Suprapubic skin (tissue), 4 donors: ENCODE measurements at regions not wholly inside any gene's neighbourhood (a gene's known extent, or its start where the extent isn't known, plus 50 kb on each side); places are given as distances from the start of the nearest gene placed in this dataset.

Experiments
- DNase-seq, 2 donors: peaks; one replicate each; pipeline ENCODE4 v3.0.0-alpha.2; 2019; ENCODE audit warnings: low spot score in 2 of 2
- H3K27ac ChIP-seq: fragments of 200-600 bp; sonication (generic); one replicate; pipeline ENCODE4 v1.5.1; 2019
- H3K27me3 ChIP-seq: fragments of 200-600 bp; sonication (generic); one replicate; pipeline ENCODE4 v1.5.1; 2019
- H3K36me3 ChIP-seq: fragments of 200-600 bp; sonication (generic); one replicate; pipeline ENCODE4 v1.5.1; 2019
- H3K4me1 ChIP-seq: fragments of 200-600 bp; sonication (generic); one replicate; pipeline ENCODE4 v1.5.1; 2019
- H3K4me3 ChIP-seq: fragments of 200-600 bp; sonication (generic); one replicate; pipeline ENCODE4 v1.5.1; 2019; ENCODE audit warnings: mild to moderate bottlenecking
- H3K9me3 ChIP-seq: fragments of 200-600 bp; sonication (generic); one replicate; pipeline ENCODE4 v1.5.1; 2019
- EP300 ChIP-seq: sonication (generic); formaldehyde crosslinking; IDR thresholded peaks from one replicate; pipeline ENCODE4 v1.6.1; 2017; ENCODE audit warnings: antibody characterized with exemption
- POLR2A ChIP-seq, 2 donors: fragments of 450-650 bp; IDR thresholded peaks; one replicate each; pipeline ENCODE4 v1.6.1; 2017; ENCODE audit warnings: antibody characterized with exemption in 2 of 2, mild to moderate bottlenecking in 2 of 2, moderate library complexity in 2 of 2
- POLR2AphosphoS5 ChIP-seq, 3 donors: sonication (generic); formaldehyde crosslinking; IDR thresholded peaks; one replicate each; pipeline ENCODE4 v1.6.1; 2017; ENCODE audit warnings: antibody characterized with exemption in 3 of 3
- WGBS: methylation state at CpG from one replicate; pipeline ENCODE4 v1.1.5; 2018; 5-methylcytosine and 5-hydroxymethylcytosine counted together
- TF ChIP-seq, protein P1 (sequence below), 2 donors: fragments of 200-600 bp in 1 of 2; fragments of 450-650 bp in 1 of 2; sonication (generic) in 1 of 2; IDR thresholded peaks; one replicate each; pipeline ENCODE4 v1.5.1; 2016 to 2019; ENCODE audit warnings: antibody characterized with exemption in 2 of 2, mild to moderate bottlenecking in 1 of 2, moderate library complexity in 1 of 2

DNA sequence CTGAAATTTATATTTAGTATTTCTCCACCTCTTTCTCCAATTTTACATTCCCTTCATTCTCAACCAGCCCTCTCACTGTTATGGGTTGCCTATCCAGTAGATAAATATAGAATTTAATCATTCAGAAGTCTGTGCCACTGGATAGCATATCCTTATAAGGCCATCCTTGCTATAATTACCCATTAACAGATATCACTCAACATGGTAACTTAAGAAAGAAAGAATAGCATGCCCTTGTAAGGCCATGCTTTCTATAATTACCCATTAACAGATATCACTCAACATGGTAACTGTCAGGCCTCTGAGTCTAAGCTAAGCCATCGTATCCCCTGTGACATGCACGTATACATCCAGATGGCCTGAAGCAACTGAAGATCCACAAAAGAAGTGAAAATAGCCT lies 1137.4 kb upstream of the FAM98A start:
- no peak overlapping the region for H3K4me3 ChIP-seq
- 67% methylated on average over 2 of the region's 2 CpGs for WGBS
- TF ChIP-seq POLR2AphosphoS5 (IDR thresholded peaks at IDR 0.05) (no peak), POLR2A (IDR thresholded peaks at IDR 0.05) (no peak), EP300 (no peak)
- TF ChIP-seq, protein P1, sequence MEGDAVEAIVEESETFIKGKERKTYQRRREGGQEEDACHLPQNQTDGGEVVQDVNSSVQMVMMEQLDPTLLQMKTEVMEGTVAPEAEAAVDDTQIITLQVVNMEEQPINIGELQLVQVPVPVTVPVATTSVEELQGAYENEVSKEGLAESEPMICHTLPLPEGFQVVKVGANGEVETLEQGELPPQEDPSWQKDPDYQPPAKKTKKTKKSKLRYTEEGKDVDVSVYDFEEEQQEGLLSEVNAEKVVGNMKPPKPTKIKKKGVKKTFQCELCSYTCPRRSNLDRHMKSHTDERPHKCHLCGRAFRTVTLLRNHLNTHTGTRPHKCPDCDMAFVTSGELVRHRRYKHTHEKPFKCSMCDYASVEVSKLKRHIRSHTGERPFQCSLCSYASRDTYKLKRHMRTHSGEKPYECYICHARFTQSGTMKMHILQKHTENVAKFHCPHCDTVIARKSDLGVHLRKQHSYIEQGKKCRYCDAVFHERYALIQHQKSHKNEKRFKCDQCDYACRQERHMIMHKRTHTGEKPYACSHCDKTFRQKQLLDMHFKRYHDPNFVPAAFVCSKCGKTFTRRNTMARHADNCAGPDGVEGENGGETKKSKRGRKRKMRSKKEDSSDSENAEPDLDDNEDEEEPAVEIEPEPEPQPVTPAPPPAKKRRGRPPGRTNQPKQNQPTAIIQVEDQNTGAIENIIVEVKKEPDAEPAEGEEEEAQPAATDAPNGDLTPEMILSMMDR (IDR thresholded peaks at IDR 0.05), result no peak

DNA sequence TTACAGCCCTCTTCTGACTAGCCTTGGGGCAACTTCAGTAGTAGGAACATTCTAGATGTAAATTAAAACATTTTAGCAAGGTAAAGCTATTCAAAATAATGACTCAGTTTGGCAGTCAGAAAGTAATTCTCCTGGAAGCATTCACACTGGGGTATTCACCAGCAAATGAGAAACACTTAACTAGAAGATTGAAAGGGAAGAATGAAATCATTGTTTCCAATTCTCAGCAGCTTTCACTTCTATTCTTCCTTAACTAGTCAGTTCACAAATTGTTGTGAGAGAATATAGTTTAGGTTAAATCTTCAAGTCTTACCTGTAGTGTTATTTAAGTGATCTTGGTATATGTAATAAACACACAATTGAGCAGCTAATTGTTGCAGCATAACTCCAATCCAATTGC lies 1135.6 kb upstream of the FAM98A start:
- no peaks in the 10 kb centered on the region for H3K36me3 ChIP-seq
- no peak for DNase-seq
- H3K27me3 ChIP-seq, result no peaks in the 10 kb centered on the region
- no peak overlapping the region for H3K4me3 ChIP-seq
- H3K27ac ChIP-seq, result no peak overlapping the region
- TF ChIP-seq, protein P1 (IDR thresholded peaks at IDR 0.05), result no peak
- TF ChIP-seq POLR2A (IDR thresholded peaks at IDR 0.05) (no peak), POLR2AphosphoS5 (IDR thresholded peaks at IDR 0.05) (no peak), EP300 (no peak)
- H3K4me1 ChIP-seq, result no peaks in the 10 kb centered on the region
- no peaks in the 10 kb centered on the region for H3K9me3 ChIP-seq

More for the DNA sequence above, 1137.4 kb upstream of the FAM98A start:
- Histone ChIP-seq H3K36me3 (no peaks in the 10 kb centered on the region), H3K27ac (no peak overlapping the region), H3K9me3 (no peaks in the 10 kb centered on the region), H3K4me1 (no peaks in the 10 kb centered on the region), H3K27me3 (no peaks in the 10 kb centered on the region)
- DNase-seq, result no peak

DNA sequence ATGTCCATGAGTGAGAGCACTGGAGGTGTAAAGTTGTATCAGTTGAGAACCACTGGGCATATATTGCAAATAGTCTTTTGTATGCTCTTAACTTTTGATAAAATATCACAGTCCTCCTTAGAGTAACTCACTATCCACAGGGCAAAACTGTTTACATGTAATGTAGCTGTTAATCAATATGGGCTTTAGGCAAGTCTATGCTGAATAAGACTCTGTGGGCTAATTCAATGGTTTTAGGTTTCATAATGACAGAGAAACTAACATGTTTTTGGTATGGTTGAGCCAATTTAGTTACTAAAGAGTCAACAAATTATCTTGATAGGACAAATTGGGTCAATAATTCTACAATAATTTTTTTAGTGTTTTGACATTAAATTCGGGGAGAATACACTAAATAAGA lies 1134.9 kb upstream of the FAM98A start:
- H3K27ac ChIP-seq, result no peak overlapping the region
- no peaks in the 10 kb centered on the region for H3K4me1 ChIP-seq
- H3K27me3 ChIP-seq, result no peaks in the 10 kb centered on the region
- 71% methylated on average over 1 of the region's 1 CpG for WGBS
- H3K36me3 ChIP-seq, result no peaks in the 10 kb centered on the region
- H3K4me3 ChIP-seq, result no peak overlapping the region
- no peaks in the 10 kb centered on the region for H3K9me3 ChIP-seq
- TF ChIP-seq POLR2AphosphoS5 (IDR thresholded peaks at IDR 0.05) (no peak), POLR2A (IDR thresholded peaks at IDR 0.05) (no peak), EP300 (no peak)
- TF ChIP-seq, protein P1 (IDR thresholded peaks at IDR 0.05), result no peak
- no peak for DNase-seq

DNA sequence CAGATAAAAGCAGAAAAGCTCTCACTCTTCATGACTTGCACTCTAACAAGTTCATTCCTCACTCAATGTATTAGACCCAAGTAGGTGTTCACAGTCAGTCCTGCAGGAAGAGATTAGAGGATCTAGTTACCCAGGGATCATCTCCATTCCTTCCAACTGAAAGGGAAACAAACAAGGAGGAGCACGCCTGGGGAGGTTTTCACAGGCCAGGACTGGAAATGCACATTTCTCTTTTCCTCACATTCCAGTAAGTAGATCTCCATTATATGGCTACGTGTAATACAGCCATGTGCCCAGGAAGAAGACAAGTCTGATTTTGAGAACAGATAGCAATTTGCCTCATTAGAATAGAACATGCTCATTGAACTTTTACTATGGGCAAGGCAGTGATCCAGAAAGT lies 1132.2 kb upstream of the FAM98A start:
- TF ChIP-seq, protein P1 (IDR thresholded peaks at IDR 0.05), result no peak
- Histone ChIP-seq H3K9me3 (no peaks in the 10 kb centered on the region), H3K27me3 (no peaks in the 10 kb centered on the region), H3K27ac (no peak overlapping the region), H3K4me3 (no peak overlapping the region), H3K4me1 (no peaks in the 10 kb centered on the region), H3K36me3 (no peaks in the 10 kb centered on the region)
- DNase-seq, result no peak
- WGBS, result 40% methylated on average over 2 of the region's 2 CpGs

DNA sequence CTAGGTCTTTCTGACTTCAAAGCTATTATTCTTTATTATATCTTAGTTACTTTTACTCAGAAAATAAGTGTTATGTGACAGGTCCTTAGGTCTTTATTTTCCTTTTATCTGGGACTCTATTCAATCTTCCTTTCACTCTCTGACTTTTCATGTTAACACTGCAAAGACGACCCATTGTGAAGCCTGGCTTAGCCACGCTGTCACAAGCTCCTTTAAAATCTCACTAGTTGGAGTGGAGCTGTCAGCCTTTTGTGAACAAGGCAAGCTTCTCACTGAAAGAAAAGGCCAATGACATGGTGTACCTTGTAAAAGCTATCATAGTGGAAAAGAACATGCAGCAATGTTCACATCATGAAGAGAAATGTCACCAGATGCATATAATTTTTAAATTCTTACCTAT lies 1130.7 kb upstream of the FAM98A start:
- TF ChIP-seq EP300 (no peak), POLR2A (IDR thresholded peaks at IDR 0.05) (no peak), POLR2AphosphoS5 (IDR thresholded peaks at IDR 0.05) (no peak)
- TF ChIP-seq, protein P1 (IDR thresholded peaks at IDR 0.05), result no peak
- Histone ChIP-seq H3K9me3 (no peaks in the 10 kb centered on the region), H3K27me3 (no peaks in the 10 kb centered on the region), H3K27ac (no peak overlapping the region), H3K36me3 (no peaks in the 10 kb centered on the region), H3K4me1 (no peaks in the 10 kb centered on the region), H3K4me3 (no peak overlapping the region)
- WGBS, result 51% methylated on average over 2 of the region's 2 CpGs
- DNase-seq, result no peak
